Erythroblast (primary cell): ENCODE measurements at regions not wholly inside any gene's neighbourhood (a gene's known extent, or its start where the extent isn't known, plus 50 kb on each side); places are given as distances from the start of the nearest gene placed in this dataset.

Experiments used
- DNase-seq, 2 experiments: peaks; one replicate each; lab custom pipeline; 2025; lab: John Stamatoyannopoulos, UW
- GATA1 ChIP-seq: IDR thresholded peaks from 2 replicates; pipeline ENCODE4 v1.6.1; 2011; ENCODE audit warnings: low read depth, mild to moderate bottlenecking, control low read depth, low read length, moderate library complexity
- POLR2A ChIP-seq: IDR thresholded peaks from 2 replicates; pipeline ENCODE4 v1.6.1; 2011; ENCODE audit warnings: mild to moderate bottlenecking, low read length

DNA sequence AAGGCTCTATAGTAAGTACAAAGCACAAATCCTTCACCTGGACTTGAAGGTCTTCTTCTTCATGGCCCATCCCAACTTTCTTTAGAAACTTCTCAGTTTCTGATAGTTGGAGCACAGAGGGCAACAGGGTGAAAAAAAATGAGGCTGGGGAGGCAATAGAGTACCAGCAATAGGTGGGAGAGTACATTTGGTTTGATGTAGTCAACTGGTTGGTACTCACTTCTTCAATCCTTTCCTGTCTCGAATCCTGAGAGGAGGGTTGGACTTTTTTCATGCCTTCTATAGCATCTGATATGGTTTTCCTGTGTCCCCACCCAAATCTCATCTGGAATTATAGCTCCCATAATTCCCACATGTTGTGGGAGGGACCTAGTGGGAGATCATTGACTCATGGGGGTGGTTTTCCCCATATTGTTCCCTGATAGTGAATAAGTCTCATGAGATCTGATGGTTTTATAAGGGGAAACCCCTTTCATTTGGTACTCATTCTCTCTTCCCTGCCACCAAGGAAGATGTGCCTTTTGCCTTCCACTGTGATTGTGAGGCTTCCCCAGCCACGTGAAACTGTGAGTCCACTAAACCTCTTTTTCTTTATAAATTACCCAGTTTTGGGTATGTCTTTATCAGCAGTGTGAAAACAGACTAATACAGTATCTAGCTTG is 75.9 kb upstream of the LCLAT1 start:
- no peak for DNase-seq
- TF ChIP-seq GATA1 (no peak), POLR2A (no peak)

DNA sequence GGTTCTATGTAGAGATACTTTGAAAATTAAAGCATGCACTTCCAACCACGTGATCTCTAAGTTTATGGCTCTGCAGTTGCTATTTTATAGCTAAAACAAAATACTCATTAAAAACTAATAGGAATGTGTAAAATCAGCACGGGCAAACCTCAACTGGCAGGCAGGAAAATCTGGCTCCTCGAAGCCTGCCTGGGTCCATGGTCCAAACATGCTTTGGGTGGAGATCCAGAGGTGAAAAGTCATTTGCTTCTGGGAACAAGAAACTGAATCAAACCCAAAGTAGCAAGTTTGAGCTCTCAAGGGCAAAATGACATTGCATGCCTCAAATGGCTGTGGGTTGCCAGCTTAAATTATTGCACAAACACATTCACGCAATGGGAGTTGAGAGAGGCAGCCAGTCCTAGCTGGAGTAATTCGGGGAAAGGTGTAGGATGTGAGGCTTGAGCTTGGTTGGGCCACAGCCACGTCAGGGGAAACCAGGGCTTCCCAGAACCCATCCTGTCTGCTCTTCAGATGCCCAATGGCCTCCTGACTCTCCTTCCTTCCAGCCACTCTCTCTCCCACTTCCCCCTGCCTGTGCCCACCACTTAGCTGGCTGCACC is 75.2 kb upstream of the LCLAT1 start:
- TF ChIP-seq POLR2A (no peak), GATA1 (no peak)
- no peak for DNase-seq

DNA sequence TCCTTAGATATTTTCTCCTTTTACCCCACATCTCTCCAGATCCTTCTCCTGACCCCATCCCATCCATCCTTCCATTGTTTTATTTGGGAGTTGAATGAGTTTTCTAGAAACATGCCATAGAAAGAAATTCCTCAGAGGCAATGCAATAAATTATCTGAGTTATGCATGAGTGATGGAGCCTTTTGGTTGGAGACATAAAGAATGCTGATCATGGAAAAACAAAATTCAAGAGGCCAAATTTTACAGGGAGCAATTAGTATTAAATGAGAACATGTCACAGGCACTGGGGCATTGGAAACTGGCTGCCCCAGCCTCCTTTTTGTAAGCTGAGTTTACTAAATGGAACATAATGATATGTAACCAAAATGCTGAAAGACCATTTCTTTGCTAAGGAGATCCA is 74.2 kb upstream of the LCLAT1 start:
- no peak for DNase-seq

DNA sequence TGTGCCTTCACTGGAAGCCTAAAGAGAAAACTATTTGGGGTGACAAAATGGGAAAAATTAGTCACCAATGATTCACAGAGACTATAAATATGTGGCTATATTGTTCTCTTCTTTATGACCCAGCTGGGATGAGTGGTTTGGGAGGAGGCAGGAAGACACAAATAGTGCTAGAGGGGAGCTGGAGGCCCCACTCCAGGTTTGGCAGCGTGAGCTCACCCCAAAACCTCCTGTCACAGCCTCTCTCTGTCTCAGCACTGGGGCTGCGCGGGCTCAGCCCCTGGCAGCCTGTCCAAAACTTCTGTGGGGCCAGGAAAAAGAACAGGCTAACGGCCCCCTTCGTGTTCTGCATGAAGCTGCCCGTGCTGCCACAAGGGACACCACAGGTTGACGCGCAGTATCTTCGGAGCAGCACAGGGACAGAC is 73.2 kb upstream of the LCLAT1 start:
- TF ChIP-seq POLR2A, result no peak
- no peak for TF ChIP-seq GATA1
- DNase-seq, result no peak

More for the DNA sequence above, 74.2 kb upstream of the LCLAT1 start:
- TF ChIP-seq POLR2A (no peak), GATA1 (no peak)

DNA sequence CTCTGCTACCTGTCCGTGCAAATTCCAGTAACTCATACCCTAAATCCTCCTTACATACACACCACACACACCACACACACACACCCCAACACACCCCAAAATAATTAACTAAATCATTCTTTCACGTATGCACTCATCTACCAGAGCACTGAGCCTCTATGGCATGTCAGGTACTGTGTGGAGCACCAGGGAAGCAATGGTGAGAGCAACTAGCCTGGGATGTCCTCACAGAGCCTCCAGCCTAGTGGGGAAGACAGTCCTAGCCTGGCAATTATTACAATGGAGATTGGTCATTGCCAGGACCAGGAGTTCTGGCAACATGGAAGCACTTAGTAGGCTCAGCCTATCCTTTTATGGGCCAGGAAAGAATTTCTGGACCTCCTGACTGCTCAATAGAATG is 72.7 kb upstream of the LCLAT1 start:
- TF ChIP-seq GATA1 (no peak), POLR2A (no peak)
- DNase-seq, result no peak

DNA sequence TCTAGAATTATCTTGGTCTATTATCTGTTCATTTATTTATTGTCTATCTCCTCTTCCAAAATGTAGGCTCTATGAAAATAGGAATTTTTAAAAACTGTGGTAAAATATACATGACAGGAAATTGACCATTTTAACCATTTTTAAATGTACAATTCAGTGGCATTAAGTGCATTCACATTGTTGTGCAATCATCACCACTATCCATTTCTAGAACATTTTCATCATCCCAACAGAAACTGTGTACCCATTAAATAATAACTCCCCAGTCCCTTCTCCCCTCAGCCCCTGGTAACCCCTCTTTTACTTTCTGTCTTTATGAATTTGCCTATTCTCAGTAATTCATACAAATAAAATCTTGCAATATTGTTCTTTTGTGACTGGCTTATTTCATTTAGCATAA is 71.1 kb upstream of the LCLAT1 start:
- TF ChIP-seq POLR2A, result no peak
- no peak for DNase-seq

DNA sequence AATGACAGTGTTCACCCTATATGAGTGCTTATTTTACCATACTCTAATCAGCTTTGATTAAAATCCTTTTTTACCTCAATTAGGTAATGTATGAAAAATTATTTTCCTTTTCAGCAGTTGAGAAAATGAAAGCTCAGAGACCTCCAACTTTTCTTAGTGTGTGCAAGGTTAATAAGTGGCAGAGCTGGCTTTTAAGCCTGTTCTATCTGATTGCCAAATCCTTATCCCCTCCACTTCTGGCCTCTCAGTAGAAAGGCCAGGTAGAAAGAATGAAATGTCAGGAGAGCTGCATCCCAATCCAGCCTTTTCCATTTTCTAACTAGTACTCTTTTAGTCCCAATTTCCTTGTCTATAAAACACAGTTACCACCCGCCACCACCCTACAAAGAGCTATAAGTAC is 67.6 kb upstream of the LCLAT1 start:
- no peak for TF ChIP-seq POLR2A
- TF ChIP-seq GATA1, result no peak

DNA sequence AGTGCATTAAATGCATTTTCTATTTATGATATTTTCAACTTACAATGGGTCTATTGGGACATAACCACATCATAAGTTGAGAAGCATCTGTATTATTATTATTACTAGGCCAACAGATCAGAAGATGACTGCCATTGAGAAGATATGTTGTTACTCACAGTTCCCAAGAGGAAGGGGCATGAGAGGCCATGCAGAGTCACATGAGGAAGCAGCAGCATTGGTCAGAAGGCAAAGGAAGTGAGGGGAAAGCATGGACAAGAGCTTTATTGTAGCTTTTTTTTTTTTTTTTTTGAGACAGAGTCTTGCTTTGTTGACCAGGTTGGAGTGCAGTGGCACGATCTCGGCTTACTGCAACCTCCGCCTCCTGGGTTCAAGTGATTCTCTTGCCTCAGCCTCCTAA is 66.2 kb upstream of the LCLAT1 start:
- TF ChIP-seq GATA1 (no peak), POLR2A (no peak)
- DNase-seq, result no peak

More for the DNA sequence above, 67.6 kb upstream of the LCLAT1 start:
- no peak for DNase-seq

DNA sequence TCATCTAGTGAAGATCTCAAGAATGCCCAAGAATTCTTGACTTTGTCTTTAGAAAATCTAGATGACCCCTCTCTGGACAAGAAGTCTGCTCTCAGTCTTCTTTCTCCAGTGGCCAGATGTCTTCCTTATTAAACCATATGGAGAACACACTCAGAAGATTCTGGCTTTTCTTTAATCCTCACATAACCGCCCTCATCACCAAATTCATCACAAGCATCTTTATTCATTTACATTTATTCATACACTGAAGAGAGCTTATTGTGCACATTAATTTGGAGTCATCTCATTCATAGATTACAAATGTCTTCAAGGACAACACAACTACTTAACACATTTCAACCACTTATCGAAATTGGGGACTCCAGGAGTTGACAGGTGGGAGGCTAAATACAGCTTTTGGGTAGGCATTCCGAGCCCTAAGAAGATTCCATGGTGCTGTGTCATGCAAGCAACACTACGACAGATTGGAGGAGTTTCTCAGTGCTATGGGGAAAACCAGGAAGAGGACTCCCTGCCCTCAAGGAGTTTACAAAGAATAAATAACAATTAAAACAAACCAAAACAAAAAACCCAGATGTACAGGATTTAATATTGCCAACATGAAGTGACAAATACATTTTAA is 64.8 kb upstream of the LCLAT1 start:
- TF ChIP-seq POLR2A, result no peak
- no peak for TF ChIP-seq GATA1
- no peak for DNase-seq

DNA sequence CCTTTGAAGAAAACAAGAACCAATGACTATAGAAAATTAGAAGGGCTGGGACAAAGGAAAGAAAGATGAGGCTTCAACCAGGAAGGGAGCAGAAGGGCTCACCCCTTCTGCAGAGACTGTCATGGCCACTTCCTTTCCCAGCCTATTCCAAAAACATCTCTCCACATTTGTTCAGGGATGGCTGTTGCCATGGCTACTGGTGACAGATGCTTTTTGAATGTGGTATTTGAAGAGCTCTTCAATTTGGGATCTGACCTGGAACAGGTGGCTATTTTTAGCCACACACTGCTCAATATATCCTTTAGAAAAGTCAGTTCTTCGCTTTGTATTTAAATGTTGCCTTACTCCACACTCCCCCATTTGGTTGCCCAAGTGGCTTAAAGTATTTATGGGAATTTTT is 64.1 kb upstream of the LCLAT1 start:
- no peak for DNase-seq
- no peak for TF ChIP-seq POLR2A

DNA sequence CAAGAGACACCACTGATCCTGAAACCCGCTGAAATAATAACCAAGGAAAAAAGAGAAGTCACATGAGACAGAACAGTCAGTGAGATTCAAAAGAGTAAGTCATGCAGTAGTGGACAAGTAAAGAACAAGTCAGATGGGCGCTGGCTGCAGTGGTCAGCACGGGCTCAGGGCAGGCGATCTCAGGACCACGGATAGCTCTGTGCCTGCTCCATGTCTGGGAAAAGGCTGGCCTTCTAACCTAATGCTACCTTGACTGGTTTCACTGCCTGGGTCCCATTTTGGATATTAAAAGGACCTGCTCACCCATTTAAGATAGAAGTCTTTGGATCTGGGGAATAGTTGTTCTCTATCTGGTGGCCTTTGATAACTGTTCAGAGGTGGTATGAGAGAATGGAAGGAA is 61.7 kb upstream of the LCLAT1 start:
- TF ChIP-seq POLR2A (no peak), GATA1 (no peak)

DNA sequence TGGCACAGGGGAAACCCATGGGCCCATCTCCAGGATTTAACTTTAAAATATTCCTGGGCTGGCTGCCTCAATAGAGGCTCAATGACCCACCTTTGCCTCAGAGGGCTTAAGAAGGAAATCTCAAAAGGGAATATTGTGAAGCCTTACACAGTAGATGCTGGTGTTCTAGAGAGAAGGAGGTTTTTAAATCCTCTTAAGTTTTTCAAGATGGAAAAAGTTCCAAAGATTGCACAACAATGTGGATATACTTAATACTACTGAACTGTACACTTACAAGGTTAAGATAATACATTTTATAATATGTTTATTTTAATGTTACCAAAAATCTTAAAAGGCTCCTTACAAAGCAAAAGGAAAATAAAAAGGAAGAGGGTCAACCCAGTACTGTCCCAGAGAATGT is 54.9 kb upstream of the LCLAT1 start:
- DNase-seq, result no peak
- TF ChIP-seq GATA1 (no peak), POLR2A (no peak)

More for the DNA sequence above, 61.7 kb upstream of the LCLAT1 start:
- peak; percentile 12 to 27 for DNase-seq

DNA sequence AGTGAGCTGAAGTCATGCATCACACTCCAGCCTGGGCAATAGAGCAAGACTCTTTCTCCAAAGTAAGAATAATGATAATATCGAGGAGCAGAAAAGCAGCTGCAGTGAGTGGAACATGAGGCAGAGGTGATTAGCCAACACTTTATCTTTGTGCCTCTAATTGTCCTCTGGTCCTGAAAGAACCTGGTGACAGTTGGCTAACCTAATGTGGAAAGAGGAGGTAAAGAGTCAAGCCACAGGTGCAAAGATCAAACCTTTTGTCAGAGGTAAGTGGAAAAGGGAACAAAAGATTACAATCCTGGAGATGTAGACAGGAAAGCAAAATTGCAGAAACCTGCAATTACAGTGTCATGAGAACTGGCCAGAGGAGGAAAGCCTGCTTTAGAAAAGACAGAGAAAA is 53.5 kb upstream of the LCLAT1 start:
- no peak for TF ChIP-seq POLR2A
- TF ChIP-seq GATA1, result no peak
- no peak for DNase-seq

DNA sequence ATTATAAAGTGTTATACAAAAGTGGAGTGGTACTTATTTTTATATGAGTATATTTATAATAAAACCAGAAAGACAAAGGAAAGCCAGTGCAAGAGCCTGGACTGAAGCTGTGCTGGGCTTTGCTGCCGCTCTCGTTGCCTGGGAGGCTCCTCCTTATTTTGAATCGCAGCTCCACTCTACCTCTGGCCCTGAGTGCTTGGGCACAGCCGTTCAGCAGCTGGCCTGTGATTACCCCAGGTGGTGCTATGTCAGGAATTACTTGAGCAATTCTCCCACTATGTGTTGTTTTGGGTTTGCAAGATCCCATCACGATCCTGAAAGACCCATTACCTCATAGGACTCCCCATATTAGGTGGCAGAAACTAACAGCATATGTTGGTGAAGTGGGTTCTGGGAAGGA is 53.0 kb upstream of the LCLAT1 start:
- DNase-seq, result no peak
- no peak for TF ChIP-seq POLR2A
- no peak for TF ChIP-seq GATA1

DNA sequence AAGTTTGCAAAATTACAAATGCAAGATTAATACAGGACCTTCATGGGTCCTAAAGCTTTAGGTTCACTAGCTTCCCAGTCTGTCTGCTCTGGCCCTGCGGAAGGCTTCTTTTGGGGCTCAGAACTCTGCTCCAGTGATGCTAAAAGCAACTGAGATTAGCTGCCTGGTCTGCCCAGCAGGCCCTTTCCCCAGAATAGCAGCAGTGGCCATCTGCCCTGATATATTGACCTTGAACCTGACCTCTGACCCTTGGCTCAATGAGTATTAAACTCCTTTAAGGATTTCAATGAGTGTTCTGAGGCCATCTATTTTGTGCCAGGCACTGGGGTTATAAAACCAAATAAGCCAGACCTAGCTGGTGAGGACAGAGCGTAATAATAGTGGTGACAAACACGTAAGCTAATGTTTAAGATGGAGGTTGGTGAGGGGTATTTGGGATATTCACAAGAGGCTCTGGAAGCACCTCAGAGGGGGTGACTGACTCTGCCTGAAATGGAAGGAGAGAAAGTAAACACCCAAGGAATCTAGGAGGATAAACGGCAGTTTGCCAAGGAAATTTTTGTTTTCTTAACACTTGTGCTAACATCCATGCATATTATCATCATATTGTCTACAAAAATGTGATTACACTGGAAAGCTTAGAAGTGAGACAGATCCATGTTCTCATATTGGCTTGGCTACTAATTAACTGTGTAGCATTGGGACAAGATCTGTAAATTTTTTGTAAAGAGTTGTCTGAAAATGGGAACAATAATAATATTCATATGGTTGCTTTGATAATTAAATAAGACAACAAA is 50.4 kb upstream of the LCLAT1 start:
- no peak for DNase-seq
- TF ChIP-seq GATA1, result no peak
- TF ChIP-seq POLR2A, result no peak
